Activated CD4-positive, alpha-beta T cell treated with anti-CD3 and anti-CD28 coated beads for 36 hours (primary cell): ENCODE measurements at regions not wholly inside any gene's neighbourhood (a gene's known extent, or its start where the extent isn't known, plus 50 kb on each side); places are given as distances from the start of the nearest gene placed in this dataset.
"Not testable (repeated sequence)": the region's sequence is repeated elsewhere in the genome, so short reads cannot be mapped to it uniquely, and the experiment has no call there.

Source experiments
- ATAC-seq: fragments of 200-7000 bp; cut with Tn5 transposase; one replicate; pipeline ENCODE4 v1.10.0; 2021; ENCODE audit warnings: mild to moderate bottlenecking, moderate library complexity
- CTCF ChIA-PET: fragments of 350-600 bp; sonication (Branson Sonifier 250); formaldehyde crosslinking; loops from one replicate; lab custom pipeline; 2021; ENCODE audit warnings: antibody characterized with exemption; lab: Charles Lee
- POLR2A ChIA-PET: fragments of 350-600 bp; sonication (Branson Sonifier 250); formaldehyde crosslinking; loops from one replicate; lab custom pipeline; 2021; ENCODE audit warnings: antibody characterized with exemption, inconsistent platforms; lab: Charles Lee
- DNase-seq: peaks from one replicate; pipeline ENCODE4 v3.0.0-alpha.2; 2020
- H3K27ac Mint-ChIP-seq: one replicate; pipeline ENCODE4 v1.8.0; 2021; ENCODE audit warnings: mixed read lengths
- H3K27me3 Mint-ChIP-seq: one replicate; pipeline ENCODE4 v1.8.0; 2021; ENCODE audit warnings: mixed read lengths
- H3K36me3 Mint-ChIP-seq: one replicate; pipeline ENCODE4 v1.8.0; 2021; ENCODE audit warnings: low read depth, mixed read lengths
- H3K4me1 Mint-ChIP-seq: one replicate; pipeline ENCODE4 v1.8.0; 2021; ENCODE audit warnings: mixed read lengths
- H3K4me3 Mint-ChIP-seq: one replicate; pipeline ENCODE4 v1.8.0; 2021; ENCODE audit warnings: mild to moderate bottlenecking, moderate library complexity, mixed read lengths
- H3K9me3 Mint-ChIP-seq: one replicate; pipeline ENCODE4 v1.8.0; 2021; ENCODE audit warnings: low read depth, mixed read lengths
- intact Hi-C, 2 experiments: fragments of 100-400 bp; cut with DNase I in 1 of 2; cut with micrococcal nuclease in 1 of 2; formaldehyde crosslinking; loops; one replicate each; pipeline versions ENCODE4 v1.14.2 to v1.15.1; 2022 to 2024; cut with DNase I, micrococcal nuclease

DNA sequence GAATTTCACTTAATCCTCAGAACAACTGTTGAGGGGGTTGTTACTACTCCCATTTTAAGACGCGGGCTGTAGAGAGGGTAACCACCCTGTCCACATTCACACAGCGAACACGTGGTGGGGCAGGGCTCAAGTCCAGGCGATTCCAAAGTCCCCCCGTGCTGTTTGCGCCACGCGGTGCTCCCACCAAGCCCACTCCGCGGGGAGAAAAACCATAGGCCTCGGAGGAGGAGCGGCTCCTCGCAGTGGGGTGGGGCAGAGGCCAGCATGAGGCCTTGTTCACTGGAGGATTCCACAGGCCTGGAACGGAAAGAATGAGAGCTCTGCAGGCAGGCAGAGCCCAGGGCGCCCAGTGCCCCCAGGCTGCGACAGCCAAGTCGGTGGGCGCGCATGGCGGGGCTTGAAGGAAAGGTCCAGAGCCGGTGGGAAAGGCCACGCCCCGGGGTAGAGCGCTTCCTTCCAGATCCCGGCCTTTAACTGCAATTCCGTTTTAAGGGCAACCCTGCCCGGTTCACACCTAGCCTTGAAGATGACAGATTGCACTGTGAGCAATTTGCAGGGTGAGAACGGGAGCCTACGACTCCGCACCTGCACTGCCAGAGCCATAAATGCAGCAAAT lies 161.8 kb upstream of the TBL1XR1 start:
- H3K4me1 Mint-ChIP-seq: peaks cover 56% of the 10 kb centered on the region
- intact Hi-C loops: loop anchor here (1.0 to 10.0 kb wide), 8 partner anchors 14 to 426 kb away; partner anchors contain the start of gene TBL1XR1 (in 1 of the 2)

DNA sequence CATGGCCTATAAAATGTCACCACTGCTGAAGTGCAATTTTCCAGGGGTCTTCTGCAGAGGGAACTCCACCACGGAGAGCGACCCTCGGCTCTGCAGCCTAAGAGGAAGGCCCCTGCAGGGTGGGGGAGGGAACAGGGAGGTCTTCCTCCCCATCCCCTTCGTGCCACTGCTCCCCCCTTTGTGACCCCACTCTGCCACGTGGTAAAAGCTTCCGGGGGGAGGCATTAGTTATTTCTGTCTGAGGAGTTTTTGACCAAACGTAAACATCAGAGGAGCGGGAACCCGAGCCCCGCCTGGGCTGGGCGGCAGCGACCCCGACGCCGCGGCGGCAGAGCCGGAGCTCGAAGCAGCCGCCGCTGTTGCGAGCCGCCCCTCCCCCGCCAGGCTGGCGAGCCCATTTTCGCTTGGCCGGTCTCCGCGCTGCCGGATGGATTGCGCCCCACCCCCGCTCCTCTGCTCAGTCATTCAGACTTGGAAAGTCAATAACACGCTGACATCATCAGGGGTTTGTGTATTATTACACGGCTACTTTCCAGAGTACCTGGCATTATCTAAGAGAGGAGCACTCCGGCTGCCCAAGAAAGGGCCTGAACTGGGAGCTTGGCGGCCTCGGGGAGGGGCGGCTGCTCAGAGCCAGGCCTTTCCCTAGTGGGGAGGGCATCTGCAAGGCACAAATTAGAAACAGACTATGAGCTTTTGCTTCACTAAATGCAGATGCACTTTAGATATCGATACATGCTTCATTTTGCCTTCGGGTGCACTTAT lies 162.5 kb upstream of the TBL1XR1 start:
- Mint-ChIP-seq H3K36me3 (no peaks in the 10 kb centered on the region), H3K4me3 (peak overlapping the region; percentile 68), H3K4me1 (peaks cover 56% of the 10 kb centered on the region), H3K27ac (peak overlapping the region; percentile 92), H3K27me3 (no peaks in the 10 kb centered on the region), H3K9me3 (no peaks in the 10 kb centered on the region)
- ATAC-seq (peak; percentile 78), DNase-seq (peak; percentile 97)
- intact Hi-C loops: loop anchor here (1.0 to 10.0 kb wide), 15 partner anchors 14 to 425 kb away; partner anchors contain the start of gene TBL1XR1 (in 1 of the 2)
- ChIA-PET CTCF (interaction anchor here (1.0 to 2.7 kb wide), 6 partner anchors 44 to 309 kb away, joined by 3 to 11 read pairs (median 4); no protein-coding TSS in a partner anchor), POLR2A (interaction anchor here (0.6 to 2.5 kb wide), 11 partner anchors 14 to 176 kb away, joined by 3 to 15 read pairs (median 4); partner anchors contain the start of gene TBL1XR1)

More for the DNA sequence above, 161.8 kb upstream of the TBL1XR1 start:
- ChIA-PET CTCF (interaction anchor here (1.2 to 2.7 kb wide), 5 partner anchors 68 to 308 kb away, joined by 3 to 11 read pairs (median 6); partner anchors contain the start of gene TBL1XR1), POLR2A (interaction anchor here (0.7 to 2.9 kb wide), 10 partner anchors 13 to 643 kb away, joined by 3 to 15 read pairs (median 5); partner anchors contain the start of gene TBL1XR1)
- peak overlapping the region; percentile 68 for H3K4me3 Mint-ChIP-seq
- H3K9me3 Mint-ChIP-seq: no peaks in the 10 kb centered on the region
- DNase-seq: peak; percentile 68
- H3K27me3 Mint-ChIP-seq: no peaks in the 10 kb centered on the region
- no peaks in the 10 kb centered on the region for H3K36me3 Mint-ChIP-seq
- H3K27ac Mint-ChIP-seq: peak overlapping the region; percentile 92
- peak; percentile 40 for ATAC-seq

- Mint-ChIP-seq H3K4me1 (peaks cover 53% of the 10 kb centered on the region), H3K27ac (peak overlapping the region; percentile 92)
Measured at GRCh38 chr3:177361081-177361938, 164.0 kb upstream of the TBL1XR1 start.

GRCh38 chr3:177362626-177363025 lies 165.3 kb upstream of the TBL1XR1 start:
- ChIA-PET CTCF (interaction anchor here (0.9 kb wide), 1 partner anchor 49 kb away, joined by 3 read pairs; no protein-coding TSS in a partner anchor), POLR2A (no interaction called here)
- no peaks in the 10 kb centered on the region for H3K36me3 Mint-ChIP-seq
- peaks cover 43% of the 10 kb centered on the region for H3K4me1 Mint-ChIP-seq
- ATAC-seq (no peak), DNase-seq (no peak)
- no peaks in the 10 kb centered on the region for H3K9me3 Mint-ChIP-seq
- no peak overlapping the region for H3K27ac Mint-ChIP-seq
- intact Hi-C loops: loop anchor here in 1 of 2 experiments (10.0 kb wide), 1 partner anchor 232 kb away; no protein-coding TSS in a partner anchor
- H3K27me3 Mint-ChIP-seq: no peaks in the 10 kb centered on the region
- H3K4me3 Mint-ChIP-seq: no peak overlapping the region

More at GRCh38 chr3:177361081-177361938, 164.0 kb upstream of the TBL1XR1 start:
- no peaks in the 10 kb centered on the region for H3K9me3 Mint-ChIP-seq
- no peak for DNase-seq
- H3K27me3 Mint-ChIP-seq: no peaks in the 10 kb centered on the region
- ChIA-PET POLR2A (interaction anchor here (0.6 to 1.0 kb wide), 3 partner anchors 27 to 234 kb away, joined by 3 to 6 read pairs (median 4); no protein-coding TSS in a partner anchor), CTCF (interaction anchor here (0.9 to 2.7 kb wide), 7 partner anchors 10 to 303 kb away, joined by 3 to 11 read pairs (median 3); no protein-coding TSS in a partner anchor)
- no peak for ATAC-seq
- no peaks in the 10 kb centered on the region for H3K36me3 Mint-ChIP-seq
- peak overlapping the region; percentile 68 for H3K4me3 Mint-ChIP-seq
- intact Hi-C loops: loop anchor here (2.0 to 10.0 kb wide), 2 partner anchors 233 to 305 kb away; no protein-coding TSS in a partner anchor

DNA sequence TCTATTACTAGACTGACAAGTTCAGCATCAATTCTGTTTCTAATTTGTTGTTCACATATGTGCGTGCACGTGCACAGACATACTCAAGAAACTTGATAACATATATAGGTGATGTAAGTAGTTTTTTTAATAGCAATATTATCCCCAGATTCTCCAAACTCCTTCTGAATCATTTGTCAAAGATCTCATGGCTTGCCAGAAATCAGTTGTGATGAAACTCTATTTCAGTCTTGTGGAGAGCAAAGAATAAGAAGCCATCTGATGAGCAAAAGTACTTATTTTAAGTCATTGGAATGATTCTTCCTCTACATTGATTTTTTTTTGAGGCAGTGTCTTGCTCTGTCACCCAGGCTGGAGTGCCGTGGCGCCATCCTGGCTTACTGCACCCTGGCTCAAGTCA lies 167.0 kb upstream of the TBL1XR1 start:
- POLR2A ChIA-PET: interaction anchor here (0.6 kb wide), 1 partner anchor 168 kb away, joined by 4 read pairs; no protein-coding TSS in a partner anchor
- intact Hi-C loops: loop anchor here in 1 of 2 experiments (10.0 kb wide), 1 partner anchor 231 kb away; no protein-coding TSS in a partner anchor
- CTCF ChIA-PET: interaction anchor here (0.8 kb wide), 1 partner anchor 36 kb away, joined by 3 read pairs; no protein-coding TSS in a partner anchor

DNA sequence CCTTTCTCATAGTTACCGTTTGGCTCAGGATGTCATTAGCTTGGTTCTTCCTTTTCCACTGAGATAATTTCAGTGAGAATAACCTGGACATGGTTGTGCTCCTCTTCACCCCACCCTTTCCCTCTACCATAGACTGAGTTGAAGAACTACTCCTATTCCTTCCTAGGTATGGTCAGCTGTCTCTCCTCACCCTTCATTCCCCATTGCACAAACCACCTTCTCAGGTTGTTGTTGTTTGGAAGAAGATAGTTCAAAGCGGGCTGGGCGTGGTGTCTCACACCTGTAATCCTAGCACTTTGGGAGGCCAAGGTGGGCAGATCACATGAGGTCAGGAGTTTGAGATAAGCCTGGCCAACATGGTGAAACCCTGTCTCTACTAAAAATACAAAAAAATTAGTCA lies 168.0 kb upstream of the TBL1XR1 start:
- intact Hi-C loops: loop anchor here in 1 of 2 experiments (10.0 kb wide), 1 partner anchor 230 kb away; no protein-coding TSS in a partner anchor
- DNase-seq, POLR2A ChIA-PET, H3K27me3 Mint-ChIP-seq, ATAC-seq, H3K9me3 Mint-ChIP-seq, H3K36me3 Mint-ChIP-seq, CTCF ChIA-PET, H3K4me3 Mint-ChIP-seq, H3K27ac Mint-ChIP-seq: not testable (repeated sequence)
- peaks cover 16% of the 10 kb centered on the region for H3K4me1 Mint-ChIP-seq

More for the DNA sequence above, 167.0 kb upstream of the TBL1XR1 start:
- Mint-ChIP-seq H3K27ac (no peak overlapping the region), H3K36me3 (no peaks in the 10 kb centered on the region), H3K9me3 (no peaks in the 10 kb centered on the region), H3K4me1 (peaks cover 27% of the 10 kb centered on the region), H3K4me3 (no peak overlapping the region), H3K27me3 (no peaks in the 10 kb centered on the region)
- no peak for DNase-seq
- no peak for ATAC-seq

- ChIA-PET POLR2A (interaction anchor here (0.6 kb wide), 1 partner anchor 1384 kb away, joined by 4 read pairs; no protein-coding TSS in a partner anchor), CTCF (interaction anchor here (0.6 kb wide), 1 partner anchor 255 kb away, joined by 3 read pairs; no protein-coding TSS in a partner anchor)
- DNase-seq (no peak), ATAC-seq (no peak)
- Mint-ChIP-seq H3K36me3 (no peaks in the 10 kb centered on the region), H3K9me3 (no peaks in the 10 kb centered on the region), H3K27ac (no peak overlapping the region), H3K4me3 (no peak overlapping the region), H3K4me1 (no peaks in the 10 kb centered on the region), H3K27me3 (no peaks in the 10 kb centered on the region)
- intact Hi-C loops: loop anchor here in 1 of 2 experiments (10.0 kb wide), 1 partner anchor 227 kb away; no protein-coding TSS in a partner anchor
Measured at GRCh38 chr3:177367788-177368187, 170.5 kb upstream of the TBL1XR1 start.

DNA sequence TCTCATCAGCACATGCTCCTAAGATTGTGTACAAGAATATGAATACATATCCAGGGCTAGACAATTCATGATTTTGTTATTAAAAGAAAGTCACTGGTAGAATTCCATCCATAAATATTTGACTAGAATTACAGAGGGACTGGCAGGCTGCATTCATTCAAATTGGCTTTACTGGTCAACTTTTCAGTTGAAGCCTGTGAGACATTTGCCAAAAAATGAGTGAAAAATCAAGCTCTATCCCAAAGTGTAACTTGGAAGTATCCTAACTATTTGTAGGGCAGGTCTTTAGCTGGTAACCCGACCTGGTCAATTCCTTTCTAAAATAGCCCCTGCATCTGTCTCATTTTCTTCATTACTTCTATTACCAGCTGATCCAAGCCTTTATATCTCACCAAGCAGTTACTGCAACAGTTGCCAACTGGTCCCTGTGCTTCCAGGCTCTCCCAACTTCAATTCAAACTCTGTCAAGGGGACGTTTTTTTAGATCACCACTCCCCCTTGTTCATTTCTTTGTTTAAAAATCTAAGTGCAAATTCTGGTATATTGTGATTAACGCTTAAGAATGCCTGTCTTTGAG lies 173.1 kb upstream of the TBL1XR1 start:
- intact Hi-C loops: loop anchor here in 1 of 2 experiments (10.0 kb wide), 1 partner anchor 496 kb away; no protein-coding TSS in a partner anchor
- Mint-ChIP-seq H3K27ac (no peak overlapping the region), H3K4me3 (no peak overlapping the region), H3K27me3 (no peaks in the 10 kb centered on the region), H3K36me3 (no peaks in the 10 kb centered on the region), H3K9me3 (no peaks in the 10 kb centered on the region), H3K4me1 (no peaks in the 10 kb centered on the region)
- ATAC-seq: no peak
- POLR2A ChIA-PET: no interaction called here
- CTCF ChIA-PET: interaction anchor here (0.8 kb wide), 1 partner anchor 160 kb away, joined by 3 read pairs; no protein-coding TSS in a partner anchor
- no peak for DNase-seq

DNA sequence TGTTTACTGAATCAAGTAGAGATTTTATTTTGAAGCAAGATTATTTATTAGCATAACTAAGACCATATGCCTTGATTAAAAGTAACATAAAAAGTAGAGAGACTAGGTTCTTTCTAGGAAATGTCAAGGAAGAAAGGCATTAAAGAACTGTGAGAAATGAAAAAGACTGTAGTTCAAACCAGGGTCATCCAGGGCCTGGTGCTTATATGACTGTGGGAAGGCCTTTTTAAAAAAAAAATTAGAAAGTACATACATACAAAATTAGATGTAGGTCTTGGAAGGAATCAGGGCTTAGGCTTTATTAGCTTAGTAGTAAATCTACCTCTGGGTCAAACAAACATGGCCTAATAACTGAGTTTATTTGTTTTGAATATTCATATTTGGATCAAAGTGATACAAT lies 173.9 kb upstream of the TBL1XR1 start:
- H3K9me3 Mint-ChIP-seq: no peaks in the 10 kb centered on the region
- ChIA-PET POLR2A (no interaction called here), CTCF (interaction anchor here (1.2 kb wide), 1 partner anchor 10 kb away, joined by 3 read pairs; no protein-coding TSS in a partner anchor)
- no peak for DNase-seq
- intact Hi-C loops: loop anchor here in 1 of 2 experiments (10.0 kb wide), 1 partner anchor 496 kb away; no protein-coding TSS in a partner anchor
- H3K4me1 Mint-ChIP-seq: no peaks in the 10 kb centered on the region
- H3K27me3 Mint-ChIP-seq: no peaks in the 10 kb centered on the region
- H3K36me3 Mint-ChIP-seq: no peaks in the 10 kb centered on the region
- no peak overlapping the region for H3K4me3 Mint-ChIP-seq
- H3K27ac Mint-ChIP-seq: no peak overlapping the region
- ATAC-seq: no peak
